GM18520 (cell line): ENCODE measurements at regions not wholly inside any gene's neighbourhood (a gene's known extent, or its start where the extent isn't known, plus 50 kb on each side); places are given as distances from the start of the nearest gene placed in this dataset.
A peak's percentile ranks its signal among the peaks of the same experiment; 100 is the strongest.

Experiments used
- ATAC-seq: cut with Tn5 transposase; IDR thresholded peaks from one replicate; pipeline ENCODE4 v1.9.1; 2021; ENCODE audit not compliant: unreplicated experiment

DNA sequence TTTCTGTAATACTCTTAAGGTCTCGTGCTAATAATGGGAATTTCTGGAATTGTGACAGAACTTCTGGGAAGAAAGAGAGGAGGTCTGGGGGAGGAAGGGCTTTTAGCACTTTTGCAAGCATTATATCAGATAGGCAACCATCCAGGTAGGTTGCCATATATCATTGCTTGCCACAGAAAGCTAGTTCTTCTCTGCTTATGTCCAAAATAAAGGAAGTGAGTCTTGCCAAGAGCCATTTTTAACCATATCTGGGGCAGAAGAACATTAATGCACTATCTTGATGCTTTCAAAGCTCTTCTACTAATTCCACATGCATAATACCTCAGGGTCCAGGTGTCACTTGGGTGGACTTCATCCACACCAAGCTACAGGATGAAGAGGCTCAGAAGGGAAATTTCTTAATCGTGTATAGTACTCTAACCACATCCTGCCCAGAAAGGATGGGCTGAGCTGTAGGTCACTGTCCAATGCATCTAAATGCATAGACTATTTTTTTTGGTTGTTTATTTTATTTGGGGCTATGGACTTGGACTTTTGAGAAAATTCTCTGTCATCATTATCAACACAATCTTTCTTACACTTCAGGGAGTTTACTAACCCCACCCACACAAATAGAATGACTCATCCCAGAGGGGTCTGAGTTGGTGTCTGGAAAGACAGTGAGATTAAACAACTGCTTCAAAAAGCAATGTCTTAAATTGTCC, 68.9 kb upstream of the ADO start:
- peak; percentile 37 for ATAC-seq

DNA sequence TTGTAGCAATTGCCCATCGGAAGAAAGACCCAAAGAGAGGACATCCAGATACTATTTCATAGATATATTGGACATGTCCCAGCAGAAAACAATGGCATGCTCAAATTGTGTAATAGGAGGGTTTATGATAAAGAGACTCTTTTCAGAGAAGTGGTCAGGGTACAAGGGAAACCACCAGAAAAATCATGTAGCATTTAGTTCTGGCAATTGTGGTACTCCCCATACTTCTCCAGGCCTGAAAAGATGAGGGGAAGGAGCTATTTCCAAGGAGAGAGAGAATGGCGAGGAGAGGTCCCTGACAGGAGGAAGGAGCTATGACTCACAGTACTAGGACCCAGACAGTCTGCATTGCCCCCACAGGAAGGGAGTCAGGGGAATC, 68.4 kb upstream of the ADO start:
- no peak for ATAC-seq

DNA sequence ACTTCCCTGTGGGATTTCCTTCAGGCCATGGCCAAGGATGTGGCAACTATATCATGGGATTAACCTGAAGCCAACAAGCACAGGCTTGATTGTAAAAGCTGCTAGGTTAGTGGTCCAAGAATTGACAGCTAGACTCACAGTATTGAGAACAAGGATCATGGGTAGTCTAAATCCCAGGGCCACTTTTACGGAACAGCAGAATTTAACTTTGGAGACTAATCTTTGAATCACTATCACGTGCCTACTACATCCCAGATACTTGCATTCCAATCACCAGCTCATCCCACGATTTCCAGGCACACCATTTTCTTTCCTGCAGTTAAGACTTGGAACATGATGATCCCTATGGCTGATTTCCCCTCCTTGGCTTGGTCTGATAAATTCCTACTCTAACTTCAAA, 65.6 kb upstream of the ADO start:
- no peak for ATAC-seq

DNA sequence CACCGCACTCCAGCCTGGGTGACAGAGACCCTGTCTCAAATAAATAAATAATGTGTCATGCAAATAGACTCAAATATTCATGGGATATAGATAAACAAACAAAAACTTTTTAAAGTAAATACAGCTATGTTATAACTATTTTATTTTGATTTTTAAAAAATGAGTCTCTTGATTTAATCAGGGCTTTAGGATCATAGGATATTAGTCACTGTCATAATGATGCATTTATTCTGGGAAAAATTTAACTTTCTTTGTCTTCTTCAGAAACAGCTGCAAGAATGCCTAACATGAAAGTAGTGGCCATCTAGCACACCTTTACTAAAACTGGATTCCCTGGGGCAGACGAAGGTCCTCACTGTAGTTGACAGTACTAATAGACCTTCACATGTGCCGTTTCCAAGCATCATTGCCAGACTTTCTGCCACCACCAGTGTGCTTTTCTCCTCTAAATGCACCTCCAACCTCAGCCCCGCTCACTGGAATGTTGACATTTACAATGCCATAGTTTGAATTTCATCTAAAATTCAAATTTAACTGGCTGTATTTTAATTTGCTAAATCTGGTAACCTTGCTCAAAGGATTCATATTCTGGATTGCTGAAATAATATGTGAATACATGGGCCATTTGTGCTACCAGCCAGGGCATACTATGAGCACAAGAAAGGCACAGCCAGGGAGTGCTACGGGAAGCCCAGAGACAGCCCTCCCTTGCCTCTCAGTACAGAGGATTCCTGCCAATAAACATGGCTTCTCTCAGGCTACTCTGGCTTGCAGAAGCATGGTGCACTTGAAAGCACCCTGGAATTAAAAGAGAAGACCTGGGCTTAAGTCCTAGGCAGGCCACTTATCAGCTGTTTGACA, 63.4 kb upstream of the ADO start:
- no peak for ATAC-seq

DNA sequence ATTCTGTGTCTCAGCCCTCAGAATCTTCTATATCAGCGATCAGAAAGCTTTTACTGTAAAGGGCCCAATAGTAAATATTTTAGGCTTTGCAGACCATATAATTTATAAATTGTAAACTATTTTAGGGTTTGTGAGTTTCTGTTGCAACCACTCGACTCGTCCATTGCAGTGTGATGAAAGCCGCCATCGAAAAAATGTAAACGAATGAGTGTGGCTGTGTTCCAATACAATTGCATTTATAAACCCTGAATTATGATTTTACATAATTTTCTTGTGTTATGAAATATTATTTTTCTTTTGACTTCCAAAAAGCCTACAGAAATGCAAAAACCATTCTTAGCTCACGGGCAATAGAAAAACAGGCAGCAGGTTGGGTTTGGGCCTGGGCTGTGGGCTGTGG, 62.5 kb upstream of the ADO start:
- ATAC-seq, result no peak

DNA sequence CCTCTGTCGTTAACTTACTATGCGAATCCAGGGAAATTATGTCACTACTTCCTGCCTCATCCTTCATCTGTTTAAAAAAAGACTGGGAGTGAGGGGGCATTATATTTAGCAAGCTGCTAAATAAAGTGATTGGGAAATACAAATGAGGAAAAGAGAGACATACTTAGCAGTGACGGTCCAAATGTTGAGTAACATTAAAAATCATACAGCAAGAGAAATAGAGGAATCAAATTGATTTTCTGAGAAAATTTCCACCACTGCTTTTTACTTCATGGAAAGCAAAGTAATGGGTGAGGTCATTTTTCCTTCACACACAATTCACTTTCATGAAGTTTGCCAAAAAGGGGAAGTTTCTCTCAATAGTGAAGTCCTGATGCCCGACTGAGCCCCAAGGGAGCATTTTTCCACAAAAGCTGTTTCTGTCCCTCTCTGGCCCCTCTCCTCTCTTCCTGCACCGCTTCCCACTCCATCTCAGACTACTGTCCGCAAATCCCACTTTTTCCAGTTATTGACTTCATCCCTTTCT, 61.9 kb upstream of the ADO start:
- no peak for ATAC-seq

DNA sequence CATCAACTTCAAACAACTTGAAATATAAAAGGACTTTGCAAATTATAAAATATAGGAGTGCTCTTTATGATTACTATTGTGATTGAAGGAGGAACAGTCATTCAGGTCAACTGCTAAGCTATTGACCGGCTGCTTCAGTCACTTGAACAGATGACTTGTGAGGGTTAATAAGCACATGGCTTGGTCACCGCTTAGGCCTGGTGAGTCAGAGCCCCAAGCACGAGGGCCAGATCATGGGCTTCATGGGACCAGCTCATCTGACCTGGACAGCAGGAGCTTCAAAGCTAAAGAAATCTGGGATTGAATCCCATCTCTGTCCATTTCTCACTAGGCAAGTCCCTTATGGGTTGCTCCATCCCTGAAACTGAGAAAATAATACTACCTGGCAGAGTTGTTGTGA, 60.4 kb upstream of the ADO start:
- ATAC-seq, result no peak

DNA sequence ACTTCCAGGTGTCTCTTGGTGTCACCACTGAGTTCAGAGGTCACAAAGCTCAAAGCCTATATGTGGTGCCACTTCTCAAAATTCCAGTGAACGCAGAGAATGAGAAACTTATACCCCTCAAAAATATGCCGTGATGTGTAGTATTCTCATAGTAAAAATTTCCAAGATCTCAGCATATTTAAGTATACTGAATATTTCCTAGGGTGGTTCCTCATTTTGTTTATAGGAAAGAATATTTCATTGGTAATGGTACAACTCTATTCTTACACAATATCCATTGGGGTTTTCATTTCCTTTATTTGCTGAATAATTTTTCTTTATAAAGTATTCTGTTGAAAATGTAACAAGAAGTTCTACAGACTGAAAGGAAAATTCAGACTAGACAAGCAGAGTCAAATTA, 58.9 kb upstream of the ADO start:
- ATAC-seq, result no peak

DNA sequence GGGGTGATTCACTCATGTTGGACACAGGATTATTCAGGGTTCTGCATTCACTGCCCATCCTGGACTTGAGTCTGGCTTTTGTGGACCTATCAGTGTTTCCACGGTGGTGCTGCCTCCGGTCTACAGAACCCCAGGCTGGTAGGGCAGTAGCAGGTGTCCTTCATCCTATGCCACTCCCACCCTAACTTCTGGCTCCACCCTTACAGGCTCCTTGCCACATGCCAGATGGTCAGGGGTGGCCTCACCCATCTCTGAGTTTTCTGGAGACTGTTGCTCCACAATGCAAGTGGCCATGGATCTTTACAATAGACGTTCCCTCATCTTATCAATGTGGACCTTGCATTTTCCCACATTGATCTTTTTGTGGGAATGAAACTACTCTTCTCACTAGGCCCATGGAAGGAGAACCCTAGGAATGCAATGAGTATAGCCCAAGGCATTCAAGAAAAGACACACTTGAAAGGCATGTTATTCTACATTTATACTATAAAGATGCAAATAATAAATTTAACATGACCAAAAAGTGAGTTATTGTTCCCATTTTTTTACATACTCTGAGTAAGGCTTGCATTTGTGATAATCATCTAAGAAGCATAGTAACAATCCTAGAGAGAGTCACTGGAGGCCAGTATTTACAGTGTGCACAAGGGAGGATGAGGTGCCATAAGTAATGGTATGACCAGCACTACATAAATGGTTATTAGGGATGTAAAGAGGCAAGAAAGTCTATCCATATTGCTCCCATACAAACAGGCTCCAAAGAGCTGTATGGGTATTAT, 57.4 kb upstream of the ADO start:
- no peak for ATAC-seq

DNA sequence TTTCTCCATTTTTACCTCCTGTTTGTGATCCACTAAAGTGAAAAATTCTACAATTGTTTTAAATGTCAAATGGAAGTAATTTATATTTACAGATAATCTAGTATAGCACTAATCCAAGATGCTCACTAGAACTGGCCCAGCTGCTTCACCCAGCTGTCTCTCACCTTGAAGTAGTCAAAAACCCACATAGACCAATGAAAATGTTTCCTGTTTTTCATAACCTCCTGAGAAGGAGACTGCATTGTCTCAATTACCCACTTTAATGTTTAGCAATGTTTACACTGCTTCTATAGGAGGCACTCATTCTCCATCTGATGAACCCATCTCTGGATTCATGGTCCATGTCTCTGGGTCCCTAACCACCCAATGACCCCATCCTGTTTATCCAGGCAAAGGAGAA, 56.1 kb upstream of the ADO start:
- no peak for ATAC-seq

DNA sequence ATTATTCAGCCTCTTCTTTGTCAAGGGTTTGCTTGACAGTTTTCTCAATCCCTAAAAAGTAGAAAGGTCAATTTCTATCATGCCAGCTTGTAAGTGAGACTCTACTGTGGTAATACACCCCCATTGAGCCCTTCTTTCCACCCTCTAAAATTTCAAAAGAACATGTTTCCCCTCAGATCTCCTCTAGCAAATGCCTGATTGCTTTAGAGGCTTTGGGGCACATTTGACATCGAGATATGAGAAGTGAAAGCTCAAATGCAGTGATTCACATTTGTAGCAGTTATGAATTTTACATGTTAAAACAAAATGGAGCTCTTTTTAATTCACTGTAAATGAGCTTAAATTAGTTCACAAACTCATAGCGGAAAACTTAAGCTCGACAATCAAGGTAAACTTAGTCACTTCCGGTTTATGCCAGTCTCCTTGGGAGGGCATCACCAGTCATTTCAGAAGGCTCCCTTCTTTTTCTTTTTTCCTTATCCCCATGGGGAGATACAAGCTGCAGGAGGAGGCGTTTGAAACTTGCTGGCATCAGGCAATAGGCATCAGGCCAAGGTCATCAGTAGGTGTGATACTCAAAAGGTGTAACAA, 55.3 kb upstream of the ADO start:
- ATAC-seq, result no peak
